ENCODE measurements at regions not wholly inside any gene's neighbourhood (a gene's known extent, or its start where the extent isn't known, plus 50 kb on each side); places are given as distances from the start of the nearest gene placed in this dataset.

- in situ Hi-C loops (cut with MboI; ENCODE audit: low pct_ligation_motif_present in 1 of 4, low pct_unique_long_range_greater_than_20kb in 1 of 4, low sequenced_read_pairs in 3 of 4) (no loop called here), intact Hi-C loops (cut with DNase I; ENCODE audit: low total_unique reads) (no loop called here)
- no peaks in the 10 kb centered on the region for H3K9me3 ChIP-seq
- 95% methylated on average over 2 of the region's 2 CpGs; no CpG with 5 or more reads in 1 of the 2 donors for WGBS, 2 donors (ENCODE audit: low coverage in 1 of 2)
- no peaks in the 10 kb centered on the region for H3K36me3 ChIP-seq
- H3K4me1 ChIP-seq, result no peaks in the 10 kb centered on the region
- TF ChIP-seq POLR2A (IDR thresholded peaks at IDR 0.05) (no peak), POLR2AphosphoS5 (IDR thresholded peaks at IDR 0.05) (no peak), EP300 (IDR thresholded peaks at IDR 0.05; ENCODE audit: low read depth) (no peak)
- TF ChIP-seq, protein P1, sequence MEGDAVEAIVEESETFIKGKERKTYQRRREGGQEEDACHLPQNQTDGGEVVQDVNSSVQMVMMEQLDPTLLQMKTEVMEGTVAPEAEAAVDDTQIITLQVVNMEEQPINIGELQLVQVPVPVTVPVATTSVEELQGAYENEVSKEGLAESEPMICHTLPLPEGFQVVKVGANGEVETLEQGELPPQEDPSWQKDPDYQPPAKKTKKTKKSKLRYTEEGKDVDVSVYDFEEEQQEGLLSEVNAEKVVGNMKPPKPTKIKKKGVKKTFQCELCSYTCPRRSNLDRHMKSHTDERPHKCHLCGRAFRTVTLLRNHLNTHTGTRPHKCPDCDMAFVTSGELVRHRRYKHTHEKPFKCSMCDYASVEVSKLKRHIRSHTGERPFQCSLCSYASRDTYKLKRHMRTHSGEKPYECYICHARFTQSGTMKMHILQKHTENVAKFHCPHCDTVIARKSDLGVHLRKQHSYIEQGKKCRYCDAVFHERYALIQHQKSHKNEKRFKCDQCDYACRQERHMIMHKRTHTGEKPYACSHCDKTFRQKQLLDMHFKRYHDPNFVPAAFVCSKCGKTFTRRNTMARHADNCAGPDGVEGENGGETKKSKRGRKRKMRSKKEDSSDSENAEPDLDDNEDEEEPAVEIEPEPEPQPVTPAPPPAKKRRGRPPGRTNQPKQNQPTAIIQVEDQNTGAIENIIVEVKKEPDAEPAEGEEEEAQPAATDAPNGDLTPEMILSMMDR (IDR thresholded peaks at IDR 0.05), result no peak
- H3K4me3 ChIP-seq, result no peak overlapping the region
- DNase-seq, result no peak
- H3K27ac ChIP-seq, result no peak overlapping the region
- no peaks in the 10 kb centered on the region for H3K27me3 ChIP-seq
These were observed 295.9 kb upstream of the RGMA start for GRCh38 chr15:93384886-93385285.

DNA sequence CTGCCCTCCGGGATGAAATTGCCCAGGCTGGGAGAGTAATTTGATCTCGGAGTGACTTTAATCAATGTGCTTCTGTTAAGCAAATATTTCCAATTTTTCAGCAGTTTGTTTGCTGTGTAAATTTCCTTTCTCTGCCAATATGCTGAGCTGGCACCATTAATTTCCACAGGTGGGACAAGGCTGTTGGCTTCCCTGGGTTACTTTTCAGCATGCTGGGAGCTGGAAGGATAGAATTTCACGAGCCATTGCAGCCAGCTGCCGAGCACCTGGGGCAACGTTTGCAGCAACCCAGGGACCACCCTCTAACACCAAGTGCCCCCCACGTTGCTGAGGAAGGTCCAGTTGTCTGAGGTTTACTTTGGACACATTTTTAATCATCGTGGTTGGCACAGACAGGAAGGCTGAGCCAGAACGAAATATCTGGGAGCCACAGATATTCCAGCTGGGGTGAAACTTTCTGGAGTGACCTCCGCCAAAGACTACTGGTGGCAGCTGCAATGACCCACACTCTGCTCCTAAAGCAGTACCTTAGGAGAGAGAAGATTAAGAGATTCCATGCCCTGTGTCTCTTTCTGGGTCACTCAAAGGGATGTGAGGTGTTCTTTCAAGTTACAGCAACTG is 293.3 kb upstream of the RGMA start:
- WGBS, 2 donors (ENCODE audit: low coverage in 1 of 2), result 31 to 48% methylated on average over 5 to 9 of the region's 9 CpGs
- H3K4me1 ChIP-seq, result no peaks in the 10 kb centered on the region
- no peaks in the 10 kb centered on the region for H3K9me3 ChIP-seq
- no peaks in the 10 kb centered on the region for H3K27me3 ChIP-seq
- DNase-seq, result no peak
- intact Hi-C loops (cut with DNase I; ENCODE audit: low total_unique reads) (no loop called here), in situ Hi-C loops (cut with MboI; ENCODE audit: low pct_ligation_motif_present in 1 of 4, low pct_unique_long_range_greater_than_20kb in 1 of 4, low sequenced_read_pairs in 3 of 4) (no loop called here)
- H3K36me3 ChIP-seq, result no peaks in the 10 kb centered on the region
- H3K4me3 ChIP-seq, result no peak overlapping the region
- no peak overlapping the region for H3K27ac ChIP-seq
- TF ChIP-seq, protein P1 (IDR thresholded peaks at IDR 0.05), result no peak
- TF ChIP-seq POLR2A (IDR thresholded peaks at IDR 0.05), result no peak
- TF ChIP-seq POLR2AphosphoS5 (IDR thresholded peaks at IDR 0.05), result no peak
- TF ChIP-seq EP300 (IDR thresholded peaks at IDR 0.05; ENCODE audit: low read depth), result no peak

DNA sequence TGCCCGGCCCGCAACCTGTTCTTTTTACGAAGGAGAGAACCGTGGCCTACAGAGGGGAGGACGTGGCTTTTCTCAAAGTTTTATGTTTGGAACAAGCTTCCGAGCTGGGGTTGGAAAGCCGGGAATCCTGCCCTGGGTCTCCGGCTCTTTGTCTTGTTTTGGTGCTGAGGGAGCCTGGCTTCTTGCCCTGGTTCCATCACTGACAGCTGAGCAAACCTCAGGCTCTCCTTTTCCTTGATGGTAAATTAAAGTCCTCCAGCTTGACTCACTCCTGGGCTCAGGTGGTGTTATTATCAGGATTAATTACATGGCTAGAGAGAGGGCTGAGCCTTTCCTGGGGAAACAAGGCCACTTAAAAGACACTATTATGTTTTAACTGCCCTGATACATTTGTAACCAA is 289.5 kb upstream of the RGMA start:
- intact Hi-C loops (cut with DNase I; ENCODE audit: low total_unique reads) (no loop called here), in situ Hi-C loops (cut with MboI; ENCODE audit: low pct_ligation_motif_present in 1 of 4, low pct_unique_long_range_greater_than_20kb in 1 of 4, low sequenced_read_pairs in 3 of 4) (no loop called here)
- no peak for DNase-seq
- WGBS, 2 donors (ENCODE audit: low coverage in 1 of 2), result 71% methylated on average over 8 of the region's 8 CpGs; no CpG with 5 or more reads in 1 of the 2 donors
- TF ChIP-seq EP300 (IDR thresholded peaks at IDR 0.05; ENCODE audit: low read depth) (no peak), POLR2AphosphoS5 (IDR thresholded peaks at IDR 0.05) (peak in 1 of 3 donors; percentile 16), POLR2A (IDR thresholded peaks at IDR 0.05) (no peak)
- TF ChIP-seq, protein P1 (IDR thresholded peaks at IDR 0.05), result no peak
- H3K4me3 ChIP-seq, result no peak overlapping the region
- H3K36me3 ChIP-seq, result no peaks in the 10 kb centered on the region
- peak overlapping the region in 1 of 4 donors; percentile 68 for H3K27ac ChIP-seq
- no peaks in the 10 kb centered on the region for H3K9me3 ChIP-seq
- H3K4me1 ChIP-seq, result no peaks in the 10 kb centered on the region
- H3K27me3 ChIP-seq, result no peaks in the 10 kb centered on the region

DNA sequence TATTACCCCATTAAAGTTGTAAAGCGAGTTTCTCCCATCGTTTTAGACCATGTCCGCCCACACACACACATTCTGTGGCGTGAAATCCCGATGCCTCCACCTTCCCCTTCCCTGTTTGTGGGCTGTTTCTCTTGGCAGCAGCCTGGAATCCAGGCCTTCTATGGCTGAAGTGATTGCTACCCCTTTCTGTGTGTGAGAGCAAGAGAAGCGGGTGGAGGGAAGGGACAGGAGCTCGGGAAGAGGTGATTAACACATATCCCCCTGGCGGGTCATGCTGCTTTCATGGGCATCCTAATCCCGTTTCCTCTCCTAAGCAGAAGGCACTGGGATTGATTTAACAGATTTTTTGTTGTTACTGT is 283.8 kb upstream of the RGMA start:
- no peaks in the 10 kb centered on the region for H3K36me3 ChIP-seq
- intact Hi-C loops (cut with DNase I; ENCODE audit: low total_unique reads), result no loop called here
- WGBS, 2 donors (ENCODE audit: low coverage in 1 of 2), result 38 to 71% methylated on average over 1 to 9 of the region's 9 CpGs

More for the DNA sequence above, 283.8 kb upstream of the RGMA start:
- no peak for DNase-seq
- Histone ChIP-seq H3K4me1 (no peaks in the 10 kb centered on the region), H3K4me3 (no peak overlapping the region), H3K9me3 (no peaks in the 10 kb centered on the region), H3K27me3 (no peaks in the 10 kb centered on the region), H3K27ac (no peak overlapping the region)
- in situ Hi-C loops (cut with MboI; ENCODE audit: low pct_ligation_motif_present in 1 of 4, low pct_unique_long_range_greater_than_20kb in 1 of 4, low sequenced_read_pairs in 3 of 4), result no loop called here
- TF ChIP-seq, protein P1 (IDR thresholded peaks at IDR 0.05), result no peak
- TF ChIP-seq POLR2AphosphoS5 (IDR thresholded peaks at IDR 0.05) (no peak), POLR2A (IDR thresholded peaks at IDR 0.05) (no peak), EP300 (IDR thresholded peaks at IDR 0.05; ENCODE audit: low read depth) (no peak)
